Liver (tissue), 8 donors: ENCODE measurements at regions not wholly inside any gene's neighbourhood (a gene's known extent, or its start where the extent isn't known, plus 50 kb on each side); places are given as distances from the start of the nearest gene placed in this dataset.

Experiments used
- DNase-seq: peaks from one replicate; pipeline ENCODE4 v3.0.0-alpha.2; 2017; ENCODE audit warnings: low spot score
- H3K27ac ChIP-seq, 2 donors: one replicate each; pipeline ENCODE4 v1.7.0; 2013; ENCODE audit warnings: inconsistent platforms in 2 of 2, low read length in 2 of 2, control low read depth in 1 of 2, low read depth in 1 of 2, mild to moderate bottlenecking in 1 of 2
- H3K27me3 ChIP-seq, 4 donors: one replicate each; pipeline versions ENCODE4 v1.6.1 to v1.7.0; 2013; ENCODE audit warnings: low read length in 3 of 4, inconsistent platforms in 1 of 4, mild to moderate bottlenecking in 1 of 4, moderate library complexity in 1 of 4; ENCODE audit not compliant: control insufficient read depth in 4 of 4, insufficient read depth in 4 of 4
- H3K36me3 ChIP-seq, 4 donors: one replicate each; pipeline versions ENCODE4 v1.6.1 to v1.7.0; 2013; ENCODE audit warnings: low read length in 3 of 4, mild to moderate bottlenecking in 3 of 4, low read depth in 1 of 4, moderate library complexity in 1 of 4; ENCODE audit not compliant: control insufficient read depth in 4 of 4, insufficient read depth in 3 of 4
- H3K4me1 ChIP-seq, 4 donors: one replicate each; pipeline versions ENCODE4 v1.6.1 to v1.7.0; 2013; ENCODE audit warnings: low read length in 3 of 4, mild to moderate bottlenecking in 3 of 4, moderate library complexity in 1 of 4; ENCODE audit not compliant: control insufficient read depth in 4 of 4, insufficient read depth in 4 of 4
- H3K4me3 ChIP-seq, 3 donors: one replicate each; pipeline versions ENCODE4 v1.6.1 to v1.7.0; 2013; ENCODE audit warnings: low read length in 3 of 3, control low read depth in 1 of 3, low read depth in 1 of 3, mild to moderate bottlenecking in 1 of 3
- H3K9ac ChIP-seq, 2 donors: one replicate each; pipeline ENCODE4 v1.7.0; 2013; ENCODE audit warnings: low read length in 2 of 2, mild to moderate bottlenecking in 2 of 2, moderate library complexity in 2 of 2, control low read depth in 1 of 2, low read depth in 1 of 2
- H3K9me3 ChIP-seq, 4 donors: one replicate each; pipeline versions ENCODE4 v1.6.1 to v1.7.0; 2013; ENCODE audit warnings: low read length in 3 of 4; ENCODE audit not compliant: control insufficient read depth in 4 of 4
- ATF3 ChIP-seq: IDR thresholded peaks from 2 replicates; pipeline ENCODE4 v1.6.1; 2016; ENCODE audit warnings: antibody characterized with exemption
- EGR1 ChIP-seq, 2 donors: IDR thresholded peaks; 2 replicates each; pipeline ENCODE4 v1.6.1; 2016 to 2018; ENCODE audit warnings: antibody characterized with exemption in 2 of 2, low read depth in 2 of 2
- FOXA1 ChIP-seq: IDR thresholded peaks from 2 replicates; pipeline ENCODE4 v1.6.1; 2016; ENCODE audit warnings: antibody characterized with exemption
- GABPA ChIP-seq, 2 donors: IDR thresholded peaks in 1 of 2; conservative IDR thresholded peaks in 1 of 2; 2 replicates each; pipeline ENCODE4 v1.6.1; 2016; ENCODE audit warnings: antibody characterized with exemption in 2 of 2, mild to moderate bottlenecking in 1 of 2, moderate library complexity in 1 of 2
- HNF4A ChIP-seq, 2 donors: conservative IDR thresholded peaks; 2 replicates each; pipeline ENCODE4 v1.6.1; 2016; ENCODE audit warnings: antibody characterized with exemption in 2 of 2, mild to moderate bottlenecking in 2 of 2
- HNF4G ChIP-seq: IDR thresholded peaks from 2 replicates; pipeline ENCODE4 v1.6.1; 2016; ENCODE audit warnings: antibody characterized with exemption
- JUND ChIP-seq, 2 donors: IDR thresholded peaks; 2 replicates each; pipeline ENCODE4 v1.6.1; 2016; ENCODE audit warnings: antibody characterized with exemption in 2 of 2
- NR2F2 ChIP-seq: IDR thresholded peaks from 2 replicates; pipeline ENCODE4 v1.6.1; 2016; ENCODE audit warnings: antibody characterized with exemption
- RAD21 ChIP-seq, 2 donors: IDR thresholded peaks; 2 replicates each; pipeline ENCODE4 v1.6.1; 2016; ENCODE audit warnings: antibody characterized with exemption in 2 of 2, mild to moderate bottlenecking in 2 of 2
- REST ChIP-seq: IDR thresholded peaks from 2 replicates; pipeline ENCODE4 v1.6.1; 2016; ENCODE audit warnings: antibody characterized with exemption, mild to moderate bottlenecking
- RXRA ChIP-seq, 2 donors: IDR thresholded peaks; 2 replicates each; pipeline ENCODE4 v1.6.1; 2017 to 2018; ENCODE audit warnings: antibody characterized with exemption in 2 of 2, mild to moderate bottlenecking in 1 of 2
- SP1 ChIP-seq: IDR thresholded peaks from 2 replicates; pipeline ENCODE4 v1.6.1; 2018; ENCODE audit warnings: antibody characterized with exemption, mild to moderate bottlenecking
- YY1 ChIP-seq: IDR thresholded peaks from 2 replicates; pipeline ENCODE4 v1.6.1; 2016; ENCODE audit warnings: antibody characterized with exemption, mild to moderate bottlenecking
- ZBTB33 ChIP-seq: IDR thresholded peaks from 2 replicates; pipeline ENCODE4 v1.6.1; 2016; ENCODE audit warnings: antibody characterized with exemption
- WGBS: extraction: QIAGEN DNeasy Blood & Tissue Kit; methylation state at CpG from one replicate; pipeline ENCODE4 v1.1.7; 2013; 5-methylcytosine and 5-hydroxymethylcytosine counted together
- TF ChIP-seq, protein P1 (sequence below): IDR thresholded peaks from 2 replicates; pipeline ENCODE4 v1.6.1; 2016; ENCODE audit warnings: antibody characterized with exemption
- TF ChIP-seq, protein P2 (sequence below): fragments of 150-350 bp; IDR thresholded peaks from 2 replicates; pipeline ENCODE4 v1.5.1; 2017; ENCODE audit warnings: improper control_type of control experiment, low read depth, low read length; ENCODE audit not compliant: missing input control
- donor health status: healthy.
- donor health status: healthy.
- donor health status: healthy.
- donor health status: healthy.
- donor health status: healthy.

GRCh38 chr6:164108092-164108491 lies 693.6 kb downstream of the QKI start:
- TF ChIP-seq RAD21 (IDR thresholded peaks at IDR 0.05) (no peak), HNF4A (conservative IDR thresholded peaks at IDR 0.05) (no peak), FOXA1 (no peak), GABPA (IDR thresholded peaks at IDR 0.05 in 1 of 2, conservative IDR thresholded peaks at IDR 0.05 in 1 of 2) (no peak), ZBTB33 (no peak), REST (no peak), SP1 (no peak), EGR1 (IDR thresholded peaks at IDR 0.05; ENCODE audit: low read depth in 2 of 2) (no peak), RXRA (IDR thresholded peaks at IDR 0.05) (no peak), ATF3 (no peak), JUND (IDR thresholded peaks at IDR 0.05) (no peak), HNF4G (no peak), NR2F2 (no peak), YY1 (no peak)
- TF ChIP-seq, protein P1, sequence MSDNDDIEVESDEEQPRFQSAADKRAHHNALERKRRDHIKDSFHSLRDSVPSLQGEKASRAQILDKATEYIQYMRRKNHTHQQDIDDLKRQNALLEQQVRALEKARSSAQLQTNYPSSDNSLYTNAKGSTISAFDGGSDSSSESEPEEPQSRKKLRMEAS, result no peak
- TF ChIP-seq, protein P2, sequence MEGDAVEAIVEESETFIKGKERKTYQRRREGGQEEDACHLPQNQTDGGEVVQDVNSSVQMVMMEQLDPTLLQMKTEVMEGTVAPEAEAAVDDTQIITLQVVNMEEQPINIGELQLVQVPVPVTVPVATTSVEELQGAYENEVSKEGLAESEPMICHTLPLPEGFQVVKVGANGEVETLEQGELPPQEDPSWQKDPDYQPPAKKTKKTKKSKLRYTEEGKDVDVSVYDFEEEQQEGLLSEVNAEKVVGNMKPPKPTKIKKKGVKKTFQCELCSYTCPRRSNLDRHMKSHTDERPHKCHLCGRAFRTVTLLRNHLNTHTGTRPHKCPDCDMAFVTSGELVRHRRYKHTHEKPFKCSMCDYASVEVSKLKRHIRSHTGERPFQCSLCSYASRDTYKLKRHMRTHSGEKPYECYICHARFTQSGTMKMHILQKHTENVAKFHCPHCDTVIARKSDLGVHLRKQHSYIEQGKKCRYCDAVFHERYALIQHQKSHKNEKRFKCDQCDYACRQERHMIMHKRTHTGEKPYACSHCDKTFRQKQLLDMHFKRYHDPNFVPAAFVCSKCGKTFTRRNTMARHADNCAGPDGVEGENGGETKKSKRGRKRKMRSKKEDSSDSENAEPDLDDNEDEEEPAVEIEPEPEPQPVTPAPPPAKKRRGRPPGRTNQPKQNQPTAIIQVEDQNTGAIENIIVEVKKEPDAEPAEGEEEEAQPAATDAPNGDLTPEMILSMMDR, result no peak
- Histone ChIP-seq H3K27ac (peak overlapping the region in 1 of 2 donors; percentile 96), H3K4me3 (no peak overlapping the region), H3K9me3 (no peaks in the 10 kb centered on the region), H3K27me3 (no peaks in the 10 kb centered on the region), H3K36me3 (no peaks in the 10 kb centered on the region), H3K9ac (no peak overlapping the region), H3K4me1 (peaks cover 3 to 21% (median 13%) of the 10 kb centered on the region in 4 donors)
- no peak for DNase-seq
- WGBS, result 89% methylated on average over 4 of the region's 4 CpGs
